GM21367 (cell line): ENCODE measurements at regions not wholly inside any gene's neighbourhood (a gene's known extent, or its start where the extent isn't known, plus 50 kb on each side); places are given as distances from the start of the nearest gene placed in this dataset.

Experiments
- ATAC-seq: cut with Tn5 transposase; IDR thresholded peaks from one replicate; pipeline ENCODE4 v1.9.1; 2021; ENCODE audit not compliant: unreplicated experiment

DNA sequence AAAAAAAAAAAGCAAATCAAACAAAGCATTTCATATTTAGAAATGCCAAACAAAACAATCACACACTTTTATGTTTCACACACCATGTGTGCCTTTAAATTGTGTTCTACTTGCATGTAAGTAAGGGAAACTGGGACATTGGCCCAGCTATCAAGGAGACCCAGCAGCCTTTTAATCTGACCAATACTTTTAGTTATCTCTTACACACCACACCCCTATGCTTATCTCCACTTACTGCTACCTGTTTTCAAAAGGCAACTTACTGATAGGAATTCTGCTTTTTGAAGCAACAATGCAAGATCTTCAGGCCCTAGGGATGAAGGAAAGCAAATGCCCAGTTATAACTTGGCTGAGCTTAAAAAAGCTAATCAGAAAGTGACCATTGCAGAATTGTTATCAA lies 1244.8 kb upstream of the SORCS1 start:
- ATAC-seq: no peak

DNA sequence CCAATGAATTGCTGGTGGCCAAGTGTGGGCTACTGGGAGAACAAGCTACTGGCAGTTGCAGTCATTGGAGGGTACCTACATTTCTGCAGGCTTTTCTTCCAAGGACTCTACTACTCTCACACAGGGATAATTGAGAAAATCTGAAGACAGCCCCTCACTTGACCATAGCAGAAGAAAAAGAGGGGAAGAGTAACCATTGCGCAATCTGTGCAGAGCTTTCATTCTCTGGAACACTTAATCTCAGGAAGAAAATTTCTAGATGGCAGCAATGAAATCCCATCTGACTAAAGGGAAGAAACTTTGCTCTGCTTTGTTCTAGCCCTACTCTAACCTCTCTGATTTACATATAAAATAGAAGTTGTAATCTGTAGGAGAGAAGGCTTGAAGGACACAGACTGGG lies 1239.6 kb upstream of the SORCS1 start:
- no peak for ATAC-seq

DNA sequence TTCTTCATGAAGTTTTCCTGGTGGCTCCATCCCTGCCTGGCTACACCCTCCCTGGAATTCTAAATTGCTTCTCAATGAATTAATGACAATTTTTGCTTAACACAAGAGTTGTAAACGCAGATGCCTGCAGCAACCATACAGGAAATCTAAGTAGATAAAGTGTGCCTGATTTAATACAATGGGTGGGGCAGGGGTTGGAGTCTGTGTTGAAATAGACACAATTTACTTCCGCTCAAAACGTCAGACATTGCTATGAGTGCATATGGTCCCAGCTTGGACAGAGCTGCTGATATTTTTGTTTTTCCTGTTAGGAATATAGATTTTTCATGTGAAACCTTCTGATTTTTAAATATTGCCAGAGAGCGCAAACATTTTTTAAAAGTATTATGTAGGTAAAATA lies 1235.0 kb upstream of the SORCS1 start:
- ATAC-seq: no peak

DNA sequence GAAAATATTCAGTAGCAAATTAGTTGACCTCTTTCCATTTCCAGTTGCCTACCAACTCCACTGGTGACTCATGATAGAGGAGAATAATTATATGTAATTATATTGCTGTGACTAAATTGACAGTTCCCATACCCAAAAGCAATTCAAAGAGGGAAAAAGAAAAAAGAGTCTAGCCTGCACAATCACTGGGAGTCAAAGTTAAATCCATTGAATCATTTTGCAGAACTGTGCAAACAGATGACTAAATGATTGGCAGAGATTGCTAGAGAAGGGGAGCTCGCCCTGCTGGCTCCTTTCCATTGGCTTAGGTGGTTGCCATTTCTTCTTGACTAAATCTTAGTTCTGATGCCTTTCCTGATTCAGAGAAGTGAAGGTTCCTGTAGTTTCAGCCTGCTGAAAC lies 1228.6 kb upstream of the SORCS1 start:
- ATAC-seq: no peak

DNA sequence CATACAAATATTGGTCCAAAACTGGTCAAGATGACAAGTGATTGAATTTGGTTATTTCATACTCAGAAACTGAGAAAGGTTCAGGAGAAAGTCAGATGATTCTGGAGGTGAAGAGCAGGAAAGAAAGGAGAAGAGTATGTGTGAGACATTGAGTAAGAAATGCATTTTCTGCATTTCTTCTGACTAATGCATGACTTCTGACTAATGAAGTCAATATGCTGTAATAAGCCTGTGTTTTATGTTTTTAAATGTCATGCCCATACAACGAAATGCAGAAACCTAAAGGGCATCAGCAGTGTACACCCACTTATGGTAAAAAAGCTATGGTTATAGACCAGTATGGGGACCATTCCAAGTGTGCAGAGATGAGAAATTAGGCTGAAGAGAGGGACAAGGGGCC lies 1227.8 kb upstream of the SORCS1 start:
- no peak for ATAC-seq

DNA sequence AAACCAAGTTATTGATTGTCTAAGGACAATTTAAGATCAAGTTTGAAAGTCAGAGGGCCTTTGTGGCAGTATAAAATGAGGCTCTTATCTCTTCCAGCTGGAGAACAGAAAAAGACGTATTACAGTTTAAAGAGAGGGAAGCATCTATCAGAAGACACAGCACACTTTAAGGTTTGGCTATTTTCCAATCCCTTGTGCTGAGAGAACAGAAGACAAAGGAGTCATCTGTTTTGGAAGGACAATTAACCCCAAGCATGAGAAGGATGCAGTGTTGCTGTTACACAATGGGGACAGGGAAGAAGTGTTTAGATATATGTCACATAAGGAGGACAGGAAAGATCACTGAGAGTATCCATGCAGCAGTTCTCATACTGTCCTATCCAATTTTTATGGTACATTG lies 1224.2 kb upstream of the SORCS1 start:
- no peak for ATAC-seq

DNA sequence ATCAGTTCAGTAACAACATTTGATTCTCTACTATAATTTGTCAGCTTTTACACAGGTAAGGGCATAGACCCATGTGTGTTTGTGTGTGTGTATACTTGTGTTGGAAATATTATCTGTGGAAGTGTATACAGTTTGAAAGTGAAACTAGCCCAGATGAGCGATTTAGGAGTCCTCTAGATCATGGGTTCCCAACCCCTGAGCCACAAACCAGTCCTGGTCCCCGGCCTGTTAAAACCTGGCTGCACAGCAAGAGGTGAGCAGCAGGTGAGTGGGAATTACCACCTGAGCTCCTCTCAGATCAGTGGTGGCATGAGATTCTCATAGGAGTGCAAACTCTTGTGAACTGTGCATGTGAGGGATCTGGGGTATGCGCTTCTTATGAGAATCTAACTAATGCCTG lies 1221.5 kb upstream of the SORCS1 start:
- ATAC-seq: no peak

DNA sequence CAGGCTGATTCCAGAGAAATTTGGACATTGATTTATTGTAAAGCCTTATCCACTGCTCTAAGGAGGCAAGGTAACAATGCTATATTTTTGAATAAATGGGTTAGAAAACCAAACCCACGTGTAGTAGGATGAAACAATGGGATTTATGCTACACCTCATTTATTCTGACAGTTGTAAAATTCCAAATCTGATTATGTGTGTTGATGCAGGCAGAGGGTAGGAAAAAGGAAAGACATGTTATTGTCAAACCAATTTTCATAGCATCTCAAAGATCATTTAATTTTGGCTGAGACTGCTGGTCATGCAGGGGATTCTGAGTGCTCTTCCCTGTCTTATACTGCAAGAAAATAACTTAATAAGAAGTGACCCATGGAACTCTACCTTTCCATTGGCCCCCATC lies 1219.9 kb upstream of the SORCS1 start:
- ATAC-seq: no peak

DNA sequence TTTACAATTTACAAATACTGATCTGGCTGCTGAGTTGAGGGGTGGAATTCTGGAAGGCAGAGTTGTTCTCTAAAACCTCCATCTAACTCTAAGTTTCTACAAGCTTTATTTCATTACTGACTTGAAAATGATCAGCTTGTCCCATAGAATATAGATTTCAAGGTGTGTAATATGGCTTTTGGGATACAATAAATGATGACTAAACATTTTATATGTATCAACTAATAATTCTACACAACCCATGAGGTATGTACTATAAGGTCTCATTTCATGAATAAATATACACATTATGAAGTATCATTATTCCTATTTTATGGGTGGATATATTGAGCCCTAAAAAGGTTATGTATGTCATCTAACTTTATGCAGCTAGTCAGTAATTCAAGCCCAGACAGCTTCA lies 1214.3 kb upstream of the SORCS1 start:
- no peak for ATAC-seq

DNA sequence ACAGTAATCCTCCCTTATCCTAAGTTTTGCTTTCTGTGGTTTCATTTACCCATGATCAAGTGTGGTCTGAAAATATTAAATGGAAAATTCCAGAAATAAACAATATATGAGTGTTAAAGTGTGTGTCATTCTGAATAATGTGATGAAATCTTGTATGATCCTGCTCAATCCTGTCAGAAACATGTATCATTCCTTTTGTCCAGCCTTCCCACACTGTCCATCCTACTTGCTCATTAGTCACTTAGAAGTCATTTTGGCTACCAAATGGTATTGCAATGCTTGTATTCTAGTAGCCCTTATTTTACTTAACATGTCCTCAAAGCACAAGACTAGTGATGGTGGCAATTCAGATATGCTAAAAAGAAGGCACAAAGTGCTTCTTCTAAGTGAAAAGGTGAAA lies 1211.2 kb upstream of the SORCS1 start:
- ATAC-seq: no peak

DNA sequence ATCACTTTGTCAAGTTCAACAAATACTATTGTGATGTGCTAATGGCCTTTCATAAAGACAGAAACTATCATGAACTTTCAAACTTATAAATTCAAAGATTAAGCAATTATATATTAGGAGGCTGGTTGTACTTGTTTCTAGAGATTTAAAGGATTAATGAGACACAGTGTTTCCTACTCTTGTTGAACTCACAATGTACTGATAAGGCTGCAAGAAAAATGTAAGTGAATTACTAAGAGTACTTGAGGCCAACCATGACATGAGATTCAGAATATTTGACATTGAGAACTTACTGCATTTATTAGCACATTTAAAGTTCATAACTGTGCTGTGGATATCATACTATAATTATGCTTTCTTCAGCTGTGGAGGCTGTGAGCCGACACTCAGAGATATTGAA lies 1210.5 kb upstream of the SORCS1 start:
- no peak for ATAC-seq

DNA sequence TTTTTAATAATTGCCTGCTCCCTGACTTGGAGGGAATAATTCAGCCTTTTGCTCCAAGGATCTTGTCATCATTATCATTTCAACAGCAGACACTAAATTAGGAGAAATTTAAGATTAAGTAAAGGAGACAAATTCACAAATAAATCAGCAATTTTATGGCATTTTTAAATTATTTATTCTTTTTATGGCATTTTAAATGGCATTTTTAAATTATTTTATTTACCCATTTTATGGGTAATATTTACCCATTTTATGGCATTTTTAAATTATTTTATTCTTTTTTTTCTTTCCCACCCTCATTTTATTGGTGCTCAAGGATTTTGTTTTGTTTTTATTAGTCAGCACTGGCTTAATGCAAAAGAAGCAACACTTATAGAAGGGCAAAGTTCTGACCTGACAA lies 1201.0 kb upstream of the SORCS1 start:
- no peak for ATAC-seq

DNA sequence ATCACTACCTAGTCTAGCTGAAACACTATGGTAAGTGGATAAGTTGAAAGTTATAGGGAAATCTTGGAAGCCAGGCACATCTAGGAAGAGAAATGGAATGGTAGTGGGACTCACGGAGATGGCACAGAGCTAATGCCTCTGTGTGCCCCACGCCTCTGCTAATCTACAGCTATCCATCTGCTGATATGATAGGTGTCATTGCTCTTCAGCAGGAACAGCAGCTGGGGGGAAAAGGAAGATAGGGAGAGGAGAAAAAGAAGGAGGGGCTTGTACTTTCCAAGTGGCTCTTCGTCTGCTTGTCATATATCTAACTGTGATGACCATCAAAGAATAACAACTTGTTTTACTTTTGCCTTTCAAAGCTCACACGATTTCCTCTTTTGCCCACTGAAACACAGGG lies 1199.1 kb upstream of the SORCS1 start:
- no peak for ATAC-seq

DNA sequence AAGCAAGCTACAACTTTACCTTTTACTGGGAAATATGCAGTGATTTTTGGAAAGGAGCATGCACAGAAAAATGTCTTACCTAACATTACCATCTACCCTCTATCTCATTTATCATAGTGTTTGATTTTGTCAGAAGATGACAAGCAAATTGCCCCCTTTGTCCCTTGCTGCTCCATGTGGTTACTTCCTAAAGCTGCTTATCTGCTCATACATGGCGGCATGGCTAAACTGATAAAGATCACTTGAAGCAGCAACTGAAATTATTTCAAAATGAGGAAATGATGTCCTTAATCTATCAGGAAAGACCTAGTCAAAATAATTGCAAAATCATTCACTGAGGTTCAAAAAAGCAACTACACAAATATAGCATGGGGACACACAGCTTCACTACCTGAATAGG lies 1198.5 kb upstream of the SORCS1 start:
- ATAC-seq: no peak

DNA sequence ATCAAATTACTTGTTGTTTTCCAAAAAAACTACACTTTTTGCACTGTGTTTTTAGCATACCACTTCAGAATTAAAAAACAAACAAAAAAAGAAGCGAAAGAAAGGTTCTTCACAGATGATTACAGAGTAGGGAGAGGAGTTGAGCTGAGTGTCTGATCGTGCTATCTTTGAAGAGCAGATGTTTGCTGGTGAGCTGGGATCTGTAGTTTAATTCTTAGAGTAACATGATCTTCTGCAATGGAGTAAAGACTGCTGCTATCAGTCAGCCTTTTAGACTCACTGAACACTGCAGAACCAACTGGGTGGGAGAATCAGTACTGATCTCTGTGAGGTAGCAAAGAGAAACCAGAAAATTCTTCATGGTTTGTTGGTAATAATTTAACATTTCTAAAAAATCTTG lies 1197.8 kb upstream of the SORCS1 start:
- no peak for ATAC-seq

DNA sequence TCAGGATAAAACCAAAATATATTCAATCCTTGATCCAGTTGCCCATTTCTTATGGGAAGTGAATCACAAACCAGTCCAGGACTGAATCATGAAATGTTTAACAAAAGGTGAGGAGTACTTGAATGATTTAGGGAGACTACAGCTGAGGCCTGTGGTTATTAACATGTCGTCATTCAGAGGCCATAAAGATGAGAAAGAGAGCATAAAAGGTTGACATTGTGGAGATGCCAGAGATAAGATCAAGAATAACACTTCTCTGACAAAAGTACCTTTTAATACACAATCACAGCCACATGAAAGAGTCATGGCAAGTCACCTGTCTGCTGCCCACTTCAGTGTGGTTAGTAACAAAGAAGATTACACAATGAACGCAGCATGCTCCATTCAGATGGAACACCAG lies 1195.7 kb upstream of the SORCS1 start:
- no peak for ATAC-seq

DNA sequence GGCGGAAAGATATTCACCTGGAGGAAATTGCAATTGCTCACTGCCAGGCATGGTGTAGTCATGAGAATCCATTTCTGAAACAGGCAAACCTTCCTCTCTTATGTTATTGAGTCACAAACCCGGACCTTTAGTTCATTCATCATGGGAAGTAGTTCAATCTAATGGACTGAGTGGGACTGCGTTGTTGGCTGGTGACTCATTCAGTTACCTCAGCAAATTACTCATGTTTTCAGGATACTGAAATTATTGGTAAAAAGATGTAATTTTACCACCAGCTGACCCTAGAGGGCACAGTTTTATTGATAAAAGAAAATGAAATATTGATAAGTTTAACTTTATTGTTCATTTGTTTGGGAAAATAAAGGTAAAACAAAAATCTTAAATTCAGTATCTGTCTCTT lies 1194.4 kb upstream of the SORCS1 start:
- no peak for ATAC-seq

DNA sequence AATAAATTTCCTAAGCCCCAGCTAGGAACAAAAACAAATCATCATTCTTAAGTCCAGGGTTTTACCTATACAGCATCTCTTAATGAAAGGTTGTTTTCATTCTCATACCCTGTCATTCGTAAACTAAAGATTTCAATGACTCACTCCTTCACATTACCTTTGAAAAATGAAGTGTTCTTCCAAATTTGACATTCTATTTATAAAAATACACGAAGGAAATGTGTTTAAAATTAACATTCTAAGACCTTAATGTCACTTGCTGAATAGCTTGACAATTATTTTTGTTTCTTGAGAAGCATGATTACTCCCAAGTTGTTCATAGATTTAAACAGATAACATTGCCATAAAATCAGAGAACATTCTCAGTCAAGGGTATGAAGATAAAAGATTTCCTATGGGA lies 1188.3 kb upstream of the SORCS1 start:
- no peak for ATAC-seq

DNA sequence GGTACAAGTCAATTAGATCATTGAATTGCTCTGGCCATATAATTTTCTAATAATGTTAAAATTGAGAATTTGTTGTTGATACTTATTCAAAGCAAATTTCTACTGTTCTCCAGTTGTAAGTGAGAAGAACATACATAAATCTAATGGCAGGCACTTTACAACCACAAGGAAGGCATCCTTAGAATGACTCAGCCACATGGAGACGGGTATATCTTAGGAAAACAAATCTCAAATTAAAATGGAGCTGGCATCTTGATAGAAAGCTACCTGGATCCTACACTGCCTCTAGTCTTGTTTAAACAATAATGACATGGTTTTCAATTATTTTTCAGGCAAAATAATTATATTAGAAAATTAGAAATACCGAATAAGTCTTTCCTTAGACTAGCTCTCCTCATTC lies 1183.7 kb upstream of the SORCS1 start:
- no peak for ATAC-seq

DNA sequence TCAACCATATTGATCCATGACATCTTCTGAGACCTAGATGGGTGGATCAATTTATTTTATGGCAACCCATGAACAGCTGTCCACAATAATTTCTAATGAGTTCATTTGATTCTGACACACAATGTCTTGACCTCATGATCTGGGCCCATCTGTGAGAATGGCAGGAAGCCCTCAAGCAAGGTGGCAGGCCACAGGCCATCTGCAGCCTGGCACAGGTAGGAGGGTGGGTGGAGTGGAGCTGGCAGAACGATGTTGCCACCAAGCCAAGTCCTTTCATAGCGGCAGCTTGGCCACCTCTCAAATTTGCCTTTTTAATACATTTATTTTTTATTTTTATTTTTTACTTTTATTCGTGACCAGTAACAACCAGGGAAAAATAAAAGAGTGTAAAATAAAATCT lies 1181.6 kb upstream of the SORCS1 start:
- ATAC-seq: no peak

DNA sequence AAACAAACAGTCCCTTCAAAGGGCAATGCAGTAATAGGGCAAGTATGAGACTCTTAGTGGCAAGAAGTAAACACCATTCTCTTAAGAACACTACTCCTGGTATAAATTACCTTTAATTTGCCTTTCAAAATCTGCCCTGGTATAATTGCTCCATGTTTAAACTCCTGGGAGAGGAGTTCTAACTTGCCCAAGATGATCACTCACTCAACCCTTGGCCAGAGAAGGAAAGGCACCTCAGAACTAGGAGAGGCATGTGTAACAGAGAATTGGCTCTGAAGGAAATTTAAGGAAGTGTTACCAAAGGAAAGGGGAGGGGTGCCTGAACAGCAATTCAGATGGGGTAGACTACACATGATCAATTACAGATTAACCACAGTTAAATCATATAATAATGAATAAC lies 1173.6 kb upstream of the SORCS1 start:
- ATAC-seq: no peak

DNA sequence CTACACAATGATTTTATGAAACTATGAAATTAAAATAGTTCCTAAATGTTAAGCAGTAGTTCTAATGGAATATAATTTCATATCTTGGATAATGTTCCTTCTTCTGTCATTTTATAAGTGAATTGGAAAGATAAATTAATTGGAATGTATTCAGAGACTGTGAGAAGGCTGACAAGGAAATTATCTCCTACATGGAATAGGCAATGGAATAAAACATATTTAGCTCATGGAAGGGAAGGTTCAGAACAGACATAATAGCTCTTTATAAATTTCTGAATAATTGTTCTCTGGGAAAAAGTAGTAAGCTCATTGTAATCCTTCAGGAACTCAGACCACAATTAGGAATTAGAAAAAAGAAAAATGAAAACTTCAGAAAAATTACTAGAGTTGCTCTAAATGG lies 1172.3 kb upstream of the SORCS1 start:
- ATAC-seq: no peak

DNA sequence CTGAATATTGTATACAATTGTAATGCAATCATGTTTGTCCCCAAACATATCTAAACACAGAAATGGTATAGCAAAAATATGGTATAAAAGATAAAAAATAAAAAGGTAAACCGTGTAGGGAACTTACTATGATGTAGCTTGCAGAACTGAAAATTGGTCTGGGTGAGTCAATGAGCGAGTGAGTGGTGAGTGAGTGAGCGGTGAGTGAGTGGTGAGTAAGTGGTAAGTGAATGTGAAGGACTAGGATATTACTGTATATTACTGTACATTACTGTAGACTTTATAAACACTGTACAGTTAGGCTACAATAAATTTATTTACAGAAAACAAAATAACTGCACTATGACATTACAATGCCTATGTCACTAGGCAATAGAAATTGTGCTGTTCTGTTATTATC lies 1163.2 kb upstream of the SORCS1 start:
- no peak for ATAC-seq

DNA sequence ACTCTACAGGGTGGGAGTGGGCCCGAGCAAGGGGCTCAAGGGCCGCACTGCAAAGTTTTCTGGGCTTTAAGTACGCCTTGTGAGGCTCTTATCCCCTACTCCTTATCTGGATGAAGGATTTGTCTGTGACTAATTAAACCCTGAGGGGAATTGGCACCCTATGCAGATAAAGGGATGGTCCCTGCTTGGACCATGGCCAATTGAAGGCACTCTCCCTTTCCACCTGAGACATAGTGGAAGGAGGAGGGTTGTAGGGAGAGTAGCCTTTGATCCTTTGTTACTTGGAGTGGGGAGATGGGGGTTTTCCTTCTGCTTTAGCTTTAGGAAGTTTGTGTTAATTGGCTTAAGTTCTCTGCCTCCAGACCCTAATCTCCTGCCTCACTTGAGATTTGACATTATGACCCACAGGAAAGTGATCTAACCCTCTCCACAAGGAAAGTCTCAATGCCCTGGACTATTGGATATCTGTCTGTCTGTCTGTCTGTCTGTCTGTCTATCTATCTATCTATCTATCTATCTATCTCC lies 1158.8 kb upstream of the SORCS1 start:
- ATAC-seq: no peak
